IPS DF 6.9 (cell line): ENCODE measurements at regions not wholly inside any gene's neighbourhood (a gene's known extent, or its start where the extent isn't known, plus 50 kb on each side); places are given as distances from the start of the nearest gene placed in this dataset.
"Not testable (repeated sequence)": the region's sequence is repeated elsewhere in the genome, so short reads cannot be mapped to it uniquely, and the experiment has no call there.

Source experiments
- DNase-seq: peaks from one replicate; pipeline ENCODE4 v3.0.0-alpha.2; 2013; ENCODE audit warnings: low read depth, low spot score
- H3K27ac ChIP-seq: one replicate; pipeline ENCODE4 v1.5.1; 2013; ENCODE audit warnings: low read length, control low read depth
- H3K27me3 ChIP-seq: 2 replicates; pipeline ENCODE4 v1.6.1; 2013; ENCODE audit warnings: mild to moderate bottlenecking, low read length; ENCODE audit not compliant: control insufficient read depth, insufficient read depth
- H3K36me3 ChIP-seq: 2 replicates; pipeline ENCODE4 v1.6.1; 2013; ENCODE audit warnings: low read length; ENCODE audit not compliant: control insufficient read depth, insufficient read depth
- H3K4me1 ChIP-seq: 2 replicates; pipeline ENCODE4 v1.6.1; 2013; ENCODE audit warnings: low read length; ENCODE audit not compliant: control insufficient read depth, insufficient read depth
- H3K4me3 ChIP-seq: 2 replicates; pipeline ENCODE4 v1.5.1; 2013; ENCODE audit warnings: mild to moderate bottlenecking, low read length
- H3K9me3 ChIP-seq: 2 replicates; pipeline ENCODE4 v1.6.1; 2013; ENCODE audit warnings: low read length, inconsistent platforms; ENCODE audit not compliant: control insufficient read depth, insufficient read depth
- WGBS: extraction: QIAGEN DNeasy Blood & Tissue Kit; methylation state at CpG from one replicate; pipeline ENCODE4 v1.1.7; 2013; ENCODE audit warnings: mixed read lengths, missing lambda C conversion rate; ENCODE audit not compliant: insufficient read length, insufficient coverage; 5-methylcytosine and 5-hydroxymethylcytosine counted together

- DNase-seq: no peak
These were observed 92.5 kb downstream of the C11orf87 start for GRCh38 chr11:109514313-109515018.

GRCh38 chr11:109519253-109519652, 97.3 kb downstream of the C11orf87 start:
- Histone ChIP-seq H3K4me3 (no peak overlapping the region), H3K9me3 (no peaks in the 10 kb centered on the region), H3K4me1 (no peaks in the 10 kb centered on the region), H3K27ac (no peak overlapping the region), H3K36me3 (no peaks in the 10 kb centered on the region), H3K27me3 (no peaks in the 10 kb centered on the region)
- DNase-seq: no peak
- whole genome bisulfite sequencing: no CpG with 5 or more reads among the region's 2 CpGs

More at GRCh38 chr11:109514313-109515018, 92.5 kb downstream of the C11orf87 start:
- no peak overlapping the region for H3K27ac ChIP-seq
- WGBS: 100% methylated on average over 1 of the region's 2 CpGs
- no peaks in the 10 kb centered on the region for H3K27me3 ChIP-seq
- no peaks in the 10 kb centered on the region for H3K36me3 ChIP-seq
- no peak overlapping the region for H3K4me3 ChIP-seq
- H3K4me1 ChIP-seq: no peaks in the 10 kb centered on the region
- no peaks in the 10 kb centered on the region for H3K9me3 ChIP-seq

- no peak for DNase-seq
- H3K27me3 ChIP-seq: no peaks in the 10 kb centered on the region
- no peaks in the 10 kb centered on the region for H3K4me1 ChIP-seq
- H3K4me3 ChIP-seq: no peak overlapping the region
- WGBS: no CpG with 5 or more reads among the region's 1 CpG
- H3K36me3 ChIP-seq: no peaks in the 10 kb centered on the region
- no peaks in the 10 kb centered on the region for H3K9me3 ChIP-seq
- H3K27ac ChIP-seq: no peak overlapping the region
These were observed 99.6 kb downstream of the C11orf87 start for GRCh38 chr11:109521571-109522086.

GRCh38 chr11:109522116-109522755, 100.2 kb downstream of the C11orf87 start:
- H3K27ac ChIP-seq: no peak overlapping the region
- H3K36me3 ChIP-seq: no peaks in the 10 kb centered on the region
- H3K27me3 ChIP-seq: no peaks in the 10 kb centered on the region
- no peak overlapping the region for H3K4me3 ChIP-seq
- no peak for DNase-seq
- no CpG with 5 or more reads among the region's 2 CpGs for WGBS
- H3K9me3 ChIP-seq: no peaks in the 10 kb centered on the region
- H3K4me1 ChIP-seq: no peaks in the 10 kb centered on the region

GRCh38 chr11:109525636-109526035, 103.6 kb downstream of the C11orf87 start:
- no CpG with 5 or more reads among the region's 7 CpGs for WGBS

GRCh38 chr11:109526061-109526460, 104.1 kb downstream of the C11orf87 start:
- Histone ChIP-seq H3K27ac (no peak overlapping the region), H3K27me3 (no peaks in the 10 kb centered on the region), H3K4me3 (no peak overlapping the region), H3K9me3 (no peaks in the 10 kb centered on the region), H3K4me1 (no peaks in the 10 kb centered on the region), H3K36me3 (no peaks in the 10 kb centered on the region)
- WGBS: no CpG with 5 or more reads among the region's 5 CpGs
- no peak for DNase-seq

More at GRCh38 chr11:109525636-109526035, 103.6 kb downstream of the C11orf87 start:
- not testable (repeated sequence) for H3K27ac ChIP-seq, H3K27me3 ChIP-seq, DNase-seq, H3K4me3 ChIP-seq, H3K4me1 ChIP-seq, H3K9me3 ChIP-seq, H3K36me3 ChIP-seq

GRCh38 chr11:109526931-109527330, 104.9 kb downstream of the C11orf87 start:
- H3K4me3 ChIP-seq: no peak overlapping the region
- no peaks in the 10 kb centered on the region for H3K27me3 ChIP-seq
- no peaks in the 10 kb centered on the region for H3K4me1 ChIP-seq
- H3K27ac ChIP-seq: no peak overlapping the region
- no peaks in the 10 kb centered on the region for H3K9me3 ChIP-seq
- no peak for DNase-seq
- no CpG with 5 or more reads among the region's 4 CpGs for WGBS
- H3K36me3 ChIP-seq: no peaks in the 10 kb centered on the region

GRCh38 chr11:109527496-109527895, 105.5 kb downstream of the C11orf87 start:
- no peaks in the 10 kb centered on the region for H3K4me1 ChIP-seq
- H3K27me3 ChIP-seq: no peaks in the 10 kb centered on the region
- no peak overlapping the region for H3K4me3 ChIP-seq
- no CpG with 5 or more reads among the region's 1 CpG for WGBS
- H3K27ac ChIP-seq: no peak overlapping the region
- H3K9me3 ChIP-seq: no peaks in the 10 kb centered on the region
- no peaks in the 10 kb centered on the region for H3K36me3 ChIP-seq
- no peak for DNase-seq

- no CpG with 5 or more reads among the region's 6 CpGs for WGBS
- Histone ChIP-seq H3K9me3 (no peaks in the 10 kb centered on the region), H3K4me1 (no peaks in the 10 kb centered on the region), H3K4me3 (no peak overlapping the region), H3K27me3 (no peaks in the 10 kb centered on the region), H3K36me3 (no peaks in the 10 kb centered on the region), H3K27ac (no peak overlapping the region)
- no peak for DNase-seq
These were observed 125.5 kb downstream of the C11orf87 start for GRCh38 chr11:109547356-109548027.

GRCh38 chr11:109552376-109552775, 130.4 kb downstream of the C11orf87 start:
- H3K27me3 ChIP-seq: no peaks in the 10 kb centered on the region
- no peak overlapping the region for H3K4me3 ChIP-seq
- DNase-seq: no peak
- no peaks in the 10 kb centered on the region for H3K9me3 ChIP-seq
- H3K36me3 ChIP-seq: no peaks in the 10 kb centered on the region
- WGBS: no CpG with 5 or more reads among the region's 3 CpGs
- no peak overlapping the region for H3K27ac ChIP-seq
- no peaks in the 10 kb centered on the region for H3K4me1 ChIP-seq
